COLO829 (cell line): ENCODE measurements at regions not wholly inside any gene's neighbourhood (a gene's known extent, or its start where the extent isn't known, plus 50 kb on each side); places are given as distances from the start of the nearest gene placed in this dataset.
"Not testable (repeated sequence)": the region's sequence is repeated elsewhere in the genome, so short reads cannot be mapped to it uniquely, and the experiment has no call there.

Source experiments
- DNase-seq: peaks from one replicate; pipeline ENCODE4 v3.0.0; 2012; ENCODE audit warnings: low spot score

DNA sequence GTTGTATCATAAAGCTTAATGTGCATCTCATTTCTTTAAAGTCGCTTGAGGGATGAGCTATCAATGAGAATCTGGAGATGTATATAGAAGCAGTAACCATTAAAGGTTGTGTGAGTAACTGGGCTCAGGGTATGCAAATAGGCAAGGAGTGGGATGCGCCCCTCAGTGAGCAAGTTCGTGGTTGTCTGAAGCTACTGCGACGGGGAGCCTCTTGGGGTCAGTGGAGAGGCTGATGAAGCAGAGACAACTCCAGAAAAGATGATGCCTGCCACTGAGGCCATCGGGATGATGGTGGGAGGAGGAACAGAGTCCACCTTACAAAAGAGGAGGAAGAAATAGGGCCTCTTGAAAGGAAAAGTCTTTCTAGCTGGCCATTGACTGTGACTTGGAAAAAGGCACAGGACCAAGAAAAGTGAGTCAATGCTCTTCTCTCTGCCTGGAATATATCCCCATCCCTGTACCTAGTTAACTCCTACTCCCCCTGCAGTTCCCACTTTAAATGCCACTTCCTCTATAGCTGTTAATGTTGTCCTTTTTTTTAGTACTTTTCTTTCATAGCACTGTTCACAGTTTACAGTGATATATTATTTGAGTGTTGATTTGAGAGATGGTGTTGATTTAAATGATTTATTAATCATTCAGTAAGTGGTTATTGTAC is 51.4 kb upstream of the LSM6 start:
- DNase-seq, result no peak

DNA sequence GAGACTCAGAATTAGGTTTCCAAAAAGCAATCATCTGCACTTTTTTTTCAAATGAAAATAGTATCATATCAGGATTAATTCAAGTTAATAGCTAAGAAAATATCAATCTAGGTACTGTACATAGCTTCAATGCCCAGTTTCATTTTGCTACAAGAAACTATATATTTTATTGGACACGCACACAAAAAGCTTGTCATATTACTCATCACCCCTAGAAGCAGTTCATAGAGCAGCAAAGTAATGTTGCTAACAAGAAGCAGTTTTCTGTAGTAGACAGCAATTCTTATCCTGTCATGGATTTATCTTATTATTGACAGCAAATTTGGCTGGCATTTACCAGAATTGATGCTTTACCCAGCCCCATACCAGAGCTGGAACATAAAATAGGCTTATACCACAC is 52.3 kb upstream of the LSM6 start:
- no peak for DNase-seq

DNA sequence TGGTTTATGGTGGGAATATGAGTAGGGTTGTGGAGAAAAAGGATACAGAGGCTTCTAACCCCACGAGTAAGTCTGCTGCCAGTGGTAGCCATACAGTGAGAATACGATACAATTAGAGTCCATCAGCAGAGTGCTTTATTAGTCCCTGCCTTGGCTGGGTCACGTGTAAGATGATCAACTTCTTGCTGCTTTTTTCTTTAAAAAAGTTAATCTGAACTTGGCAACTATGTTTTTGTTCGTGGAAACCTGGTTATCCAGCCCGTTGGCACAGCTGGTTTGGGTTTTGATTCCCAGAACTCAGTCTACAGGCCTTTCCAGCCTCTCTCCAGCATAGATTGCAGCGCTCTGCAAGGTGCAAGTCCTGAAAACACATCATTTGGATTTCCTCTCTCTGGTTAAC is 53.1 kb upstream of the LSM6 start:
- no peak for DNase-seq

DNA sequence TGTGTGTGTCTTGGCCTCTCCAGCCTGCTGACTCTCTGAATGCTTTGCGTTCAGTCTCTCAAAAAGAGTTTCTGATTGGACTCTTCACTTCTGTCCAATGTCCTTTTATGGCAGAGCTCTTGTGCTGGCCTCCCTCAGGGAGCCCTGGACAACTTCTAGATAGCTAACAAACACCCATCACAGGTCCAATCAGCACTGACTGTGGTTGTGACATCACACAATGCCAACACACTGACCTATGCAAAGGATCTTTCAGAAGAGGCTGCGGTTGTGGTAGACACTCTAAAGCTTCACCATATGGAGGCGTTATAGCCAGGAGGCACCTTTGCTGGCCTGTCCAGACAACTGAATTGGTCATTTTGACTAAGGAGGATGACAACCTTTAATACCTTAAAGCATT is 53.8 kb upstream of the LSM6 start:
- no peak for DNase-seq

DNA sequence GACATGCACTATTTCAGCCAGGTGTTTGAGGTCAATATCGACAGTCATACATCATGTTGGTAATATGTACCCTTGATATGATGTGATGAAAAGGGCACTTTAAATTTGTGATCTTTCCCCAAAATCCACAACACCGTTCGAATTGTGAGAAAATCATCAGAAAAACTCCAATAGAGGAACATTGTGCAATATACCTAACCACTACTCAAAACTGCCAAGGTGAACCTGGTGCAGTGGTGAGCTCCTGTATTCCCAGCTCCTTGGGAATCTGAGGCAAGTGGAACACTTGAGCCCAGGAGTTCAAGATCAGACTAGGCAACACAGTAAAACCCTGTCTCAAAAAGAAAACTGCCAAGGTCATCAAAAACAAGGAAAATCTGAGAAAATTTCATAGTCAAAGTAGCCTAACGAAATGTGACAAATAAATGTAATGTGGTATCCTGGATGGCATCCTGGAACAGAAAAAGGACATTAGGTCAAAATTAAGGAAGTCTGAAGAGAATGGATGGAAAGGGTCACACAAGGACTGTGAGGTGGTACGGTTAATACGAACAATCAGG is 55.6 kb upstream of the LSM6 start:
- no peak for DNase-seq

DNA sequence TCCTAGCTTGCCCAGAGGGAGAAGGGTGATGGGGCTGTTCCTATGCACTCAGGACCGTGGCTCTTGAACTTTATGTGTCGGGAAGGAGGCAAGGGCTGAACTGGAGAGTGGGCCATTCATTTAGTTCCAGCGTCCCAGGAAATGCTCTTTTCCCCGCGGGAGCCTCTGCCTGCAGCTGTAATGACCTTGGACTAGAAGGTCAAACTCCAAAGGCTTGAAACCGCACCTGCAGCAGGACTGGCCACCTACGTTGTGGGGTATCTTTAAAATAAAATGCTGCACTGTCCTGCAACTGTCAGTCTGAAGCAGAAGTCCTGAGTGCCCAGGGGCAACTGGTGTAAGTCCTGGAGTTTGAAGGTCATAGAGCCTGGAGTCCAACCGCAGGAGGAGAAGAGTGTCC is 61.5 kb upstream of the LSM6 start:
- DNase-seq, result no peak

DNA sequence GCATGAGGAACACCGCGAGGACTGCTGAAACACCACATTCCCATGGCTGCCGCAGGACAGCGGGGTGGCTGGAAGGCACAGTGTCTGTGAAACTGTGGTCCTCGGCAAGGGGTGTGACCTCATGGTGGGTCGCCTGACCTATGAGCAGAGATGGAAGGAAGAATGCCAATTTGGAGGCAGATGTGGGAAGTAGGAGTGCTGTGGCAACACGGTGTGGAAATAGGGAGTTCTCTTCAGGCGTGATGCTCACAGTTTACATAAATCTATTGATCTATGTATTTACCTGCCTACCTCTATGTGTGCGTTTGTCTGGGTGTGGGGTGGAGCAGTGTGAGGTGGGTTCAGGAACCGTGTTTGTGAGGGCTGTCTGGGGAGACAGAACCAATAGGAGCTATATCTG is 62.3 kb upstream of the LSM6 start:
- no peak for DNase-seq

DNA sequence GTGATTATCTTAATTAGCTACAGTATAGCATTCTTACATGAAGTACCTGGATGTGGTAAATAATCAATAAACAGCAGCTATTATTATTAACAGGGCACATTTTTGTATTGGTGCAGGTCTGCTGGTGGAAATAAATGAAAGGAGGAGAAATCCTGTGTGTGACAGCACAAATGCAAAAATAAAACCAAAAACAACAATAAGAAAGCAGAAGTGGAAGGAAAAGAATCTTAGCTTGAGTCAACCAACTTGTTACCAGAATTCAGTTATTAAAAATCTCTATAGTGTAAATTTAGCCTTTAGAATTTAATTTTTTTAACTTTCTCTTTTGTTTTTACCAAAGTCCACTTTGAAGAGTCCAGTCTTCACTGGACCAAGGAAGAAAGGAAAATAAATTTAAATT is 63.1 kb upstream of the LSM6 start:
- DNase-seq, result no peak

DNA sequence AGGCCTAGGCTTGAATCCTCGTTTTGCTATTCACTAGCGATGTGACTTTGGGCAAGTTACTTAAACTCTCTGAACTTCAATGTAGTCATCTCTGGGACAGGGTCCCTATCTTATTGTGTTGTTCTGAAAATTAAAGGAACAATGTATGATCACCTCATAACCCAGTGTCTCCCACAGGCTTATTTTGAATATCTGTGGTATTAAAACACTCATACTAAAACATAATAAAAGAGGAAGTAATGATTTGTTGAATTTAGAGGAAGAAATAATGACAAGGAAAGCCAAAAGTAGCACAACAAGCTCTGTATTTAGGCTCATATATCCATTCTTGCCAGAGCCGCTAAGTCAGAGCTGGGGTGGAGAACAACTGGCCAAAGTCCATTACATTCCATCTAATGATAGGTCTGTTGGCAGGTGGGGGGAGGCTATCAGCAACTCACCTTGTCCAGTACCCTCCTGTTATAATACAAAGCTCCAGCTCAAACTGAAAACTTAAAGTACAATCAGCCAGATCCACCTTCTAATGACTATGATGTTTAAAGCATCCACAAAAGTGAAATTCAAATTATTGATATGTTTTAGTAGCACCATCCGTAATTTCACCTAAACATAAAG is 64.5 kb upstream of the LSM6 start:
- DNase-seq, result no peak

DNA sequence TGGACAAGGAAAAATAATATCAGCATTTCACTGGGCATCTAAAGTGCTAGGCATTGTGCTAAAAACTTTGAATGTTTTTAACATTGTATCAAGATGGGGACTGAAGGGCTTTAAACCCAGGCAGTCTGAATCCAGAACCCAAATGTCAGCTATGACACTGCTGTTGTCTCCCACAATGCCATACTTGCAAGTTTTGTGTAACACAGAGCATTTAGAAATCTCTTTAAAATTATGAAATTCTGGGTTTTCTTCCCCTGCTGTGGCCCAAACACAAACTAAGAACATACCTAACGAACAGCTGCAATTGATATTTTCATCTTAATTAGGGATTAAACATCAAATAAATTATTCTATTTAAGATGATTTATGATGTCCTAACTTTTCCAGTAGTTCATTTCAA is 66.8 kb upstream of the LSM6 start:
- DNase-seq, result no peak

DNA sequence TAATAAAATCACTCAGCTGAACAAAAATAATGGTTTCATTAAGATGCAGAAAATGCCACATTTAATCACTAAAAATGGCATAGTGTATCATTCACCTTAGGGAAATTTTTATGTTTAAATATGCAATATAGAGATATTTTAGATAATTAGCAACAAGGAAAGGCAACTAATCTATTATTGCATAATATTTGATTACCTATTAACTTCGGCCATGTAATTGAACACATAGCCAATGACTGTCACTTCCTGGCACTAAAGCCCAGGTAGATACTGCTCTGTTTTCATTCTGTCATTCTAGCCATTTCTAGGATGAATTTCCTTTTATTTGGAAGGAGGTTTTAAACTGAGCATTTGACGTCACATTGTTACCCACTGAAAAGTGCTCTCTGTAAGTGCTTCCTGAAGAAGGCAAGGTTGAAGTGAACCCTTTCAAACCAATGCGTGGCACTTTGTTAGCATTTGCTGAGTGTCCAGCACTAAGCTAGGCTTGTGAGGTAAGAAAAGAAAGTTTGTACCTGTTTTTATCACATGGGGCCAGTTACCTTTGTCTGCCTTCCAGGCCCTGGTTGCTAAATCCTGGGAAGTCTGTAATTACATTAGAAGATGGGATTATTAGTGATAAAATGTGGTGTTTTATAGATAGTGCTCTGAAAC is 67.8 kb upstream of the LSM6 start:
- DNase-seq, result no peak

DNA sequence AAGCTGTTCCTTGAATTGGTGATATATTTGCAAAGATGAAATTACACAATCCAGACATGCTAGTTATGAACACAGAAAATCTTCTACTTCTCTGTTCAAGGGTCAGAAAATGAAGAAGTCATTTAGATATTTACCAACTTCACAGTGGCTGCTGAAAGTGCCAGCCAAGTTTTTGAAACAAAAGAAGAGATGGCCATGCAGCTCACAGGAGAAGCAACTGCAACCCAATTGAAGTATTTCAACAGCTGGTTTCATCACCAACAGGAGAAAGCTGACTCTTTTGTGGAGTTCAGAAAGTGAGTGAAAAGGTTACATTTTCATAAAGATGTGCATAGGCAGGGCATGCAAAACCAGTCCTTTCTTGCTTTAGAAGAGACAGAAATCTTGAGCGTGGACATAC is 70.1 kb upstream of the LSM6 start:
- no peak for DNase-seq

DNA sequence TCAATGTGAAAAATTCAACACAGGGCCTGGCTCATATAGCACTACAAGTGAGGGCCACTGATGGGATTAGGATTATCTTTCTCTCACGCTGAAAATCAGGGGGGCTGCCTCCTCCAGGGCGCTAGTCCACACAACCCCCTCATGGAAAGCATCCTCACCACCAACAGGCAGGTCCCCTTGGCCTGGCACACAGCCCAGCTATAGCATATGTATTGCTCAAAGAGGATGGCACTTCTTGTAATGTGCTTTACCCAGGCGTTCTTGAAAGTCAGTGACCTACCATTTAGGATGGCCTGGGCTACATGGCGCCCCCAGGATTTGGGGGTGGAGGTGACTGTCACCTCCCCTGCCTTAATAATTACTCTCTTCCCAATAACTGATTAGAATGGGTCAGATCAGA is 71.0 kb upstream of the LSM6 start:
- DNase-seq, result no peak

DNA sequence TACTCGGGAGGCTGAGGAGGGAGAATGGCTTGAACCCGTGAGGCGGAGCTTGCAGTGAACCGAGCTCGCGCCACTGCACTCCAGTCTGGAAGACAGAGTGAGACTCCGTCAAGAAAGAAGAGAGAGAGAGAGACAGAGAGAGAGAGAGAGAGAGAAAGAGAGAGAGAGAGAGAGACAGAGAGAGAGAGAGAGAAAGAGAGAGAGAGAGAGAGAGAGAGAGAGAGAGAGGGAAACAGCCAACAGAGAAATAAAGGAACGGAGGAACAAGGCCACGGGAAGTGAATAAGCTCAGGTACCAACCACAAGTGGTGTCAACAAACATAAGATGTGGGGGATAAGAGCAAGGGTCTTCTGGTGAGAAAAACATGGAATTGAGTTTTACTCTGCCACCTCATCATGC is 71.5 kb upstream of the LSM6 start:
- not testable (repeated sequence) for DNase-seq

DNA sequence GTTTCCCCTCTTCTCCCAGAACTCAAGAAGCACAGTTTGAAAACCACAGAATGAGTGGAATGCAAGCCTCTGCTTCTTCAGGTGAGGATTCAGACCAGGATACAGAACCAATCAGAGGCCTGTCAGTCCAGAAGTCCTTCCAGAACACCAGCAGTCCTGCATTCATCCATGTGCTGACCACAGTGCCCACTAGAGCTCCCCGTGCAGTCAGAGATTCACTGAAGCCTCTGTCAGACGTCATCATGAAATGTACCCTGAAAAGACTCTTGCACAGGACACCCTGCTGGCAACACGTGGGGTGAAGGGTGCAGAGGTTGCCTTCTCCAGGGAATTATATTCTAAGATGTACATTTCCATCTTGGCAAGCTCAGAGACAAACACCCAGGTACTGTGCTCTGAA is 75.9 kb upstream of the LSM6 start:
- DNase-seq, result no peak

DNA sequence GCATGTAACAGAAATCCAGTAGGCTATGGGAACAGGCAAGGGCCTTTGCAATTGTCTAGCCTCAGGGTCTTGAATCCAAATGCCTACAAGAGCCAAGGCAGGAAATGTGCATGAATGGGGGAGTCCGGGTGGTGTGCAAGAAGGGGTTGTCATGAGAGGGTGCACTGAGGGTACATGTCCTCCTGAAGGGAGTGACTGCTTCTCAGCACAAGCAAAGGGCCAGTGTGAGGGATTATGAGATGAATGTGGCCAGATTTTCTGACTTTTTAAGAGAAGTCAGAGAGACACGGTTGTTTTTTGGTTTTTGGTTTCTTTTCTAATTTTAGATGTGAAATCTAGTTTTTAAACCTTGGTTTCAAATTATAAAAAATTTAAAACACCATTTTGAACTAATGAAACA is 76.5 kb upstream of the LSM6 start:
- no peak for DNase-seq

DNA sequence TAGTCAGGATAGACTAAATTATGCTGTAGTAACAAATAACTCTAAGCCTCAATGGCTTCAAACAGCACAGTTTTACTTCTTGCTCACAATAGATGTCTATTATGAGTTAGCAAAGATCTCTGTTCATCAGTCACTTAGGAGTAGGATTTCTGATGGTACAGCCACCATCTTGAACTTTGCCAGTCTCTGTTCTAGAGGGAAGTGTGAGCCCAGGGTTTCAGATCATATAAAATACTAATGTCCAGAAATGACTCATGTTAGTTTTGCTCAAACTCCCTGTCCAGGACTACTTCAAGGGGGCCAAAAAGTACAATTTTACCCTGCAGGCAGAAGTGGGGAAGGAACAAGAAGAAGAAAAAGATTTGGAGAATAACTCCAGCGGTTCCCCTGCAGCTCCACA is 77.1 kb upstream of the LSM6 start:
- DNase-seq, result no peak

DNA sequence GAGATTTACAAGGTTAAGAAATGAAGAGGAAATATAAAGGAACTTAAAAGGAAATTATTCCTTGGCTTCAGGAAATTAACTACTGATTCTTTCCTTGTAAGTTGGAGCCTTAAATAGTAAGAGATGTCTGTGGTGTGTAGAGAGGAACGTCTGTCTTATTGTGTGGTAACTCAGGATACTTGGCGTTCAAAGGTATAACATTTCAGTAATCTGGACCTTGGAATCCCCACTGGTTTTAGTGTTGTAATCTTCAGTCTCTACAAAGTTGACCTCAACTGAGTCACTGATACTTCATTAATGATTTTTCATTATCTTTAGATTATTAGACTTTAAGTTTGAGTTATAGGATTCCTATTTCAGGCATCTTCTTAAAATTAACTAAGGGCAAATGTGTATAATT is 79.1 kb upstream of the LSM6 start:
- DNase-seq, result no peak

DNA sequence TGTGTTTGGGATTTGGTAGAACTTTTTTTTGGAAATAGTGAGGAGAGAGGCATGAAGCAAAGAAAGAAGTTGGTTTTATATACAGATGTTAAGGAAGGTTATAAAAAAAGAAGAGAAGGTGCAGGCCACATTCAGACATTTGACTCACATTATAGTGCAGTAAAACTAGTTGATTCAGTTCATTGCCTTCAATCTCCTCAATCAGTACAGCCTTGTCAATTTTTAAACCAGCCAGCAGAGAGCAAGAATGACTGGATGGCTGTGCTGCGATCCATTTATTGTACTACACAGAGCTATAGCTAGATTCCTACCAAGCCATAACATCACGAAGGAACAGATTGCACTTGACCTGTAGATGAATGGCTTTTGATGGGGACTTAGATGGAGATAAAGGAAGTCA is 79.7 kb upstream of the LSM6 start:
- DNase-seq, result no peak

DNA sequence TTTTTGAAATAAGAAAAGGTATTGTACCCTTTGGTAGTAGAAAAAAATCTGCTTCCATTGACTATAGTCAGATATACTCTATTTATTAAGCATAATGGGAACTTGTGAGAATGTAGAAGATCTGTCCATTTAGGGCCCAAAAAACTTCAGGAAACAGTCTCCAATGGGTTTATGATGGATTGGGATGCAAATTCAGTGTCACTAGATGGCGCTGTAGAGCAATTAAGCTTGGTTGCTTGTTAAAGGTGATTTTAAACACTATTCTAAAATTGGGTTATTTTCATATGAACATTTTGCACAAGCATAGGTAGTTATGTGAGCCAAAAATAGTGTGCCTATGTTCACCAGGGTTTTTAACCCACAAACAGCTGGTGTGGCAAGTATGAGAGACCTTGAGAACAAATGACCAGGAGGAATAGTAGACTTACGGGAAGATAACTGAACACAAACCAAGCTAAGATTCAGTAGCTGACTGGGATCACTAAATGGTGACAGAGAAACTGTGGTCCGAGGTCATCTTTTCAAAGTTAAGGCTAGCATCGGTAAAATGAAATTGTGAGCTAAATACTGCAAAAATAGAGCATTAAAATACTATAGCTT is 80.3 kb upstream of the LSM6 start:
- peak; percentile 56 for DNase-seq

DNA sequence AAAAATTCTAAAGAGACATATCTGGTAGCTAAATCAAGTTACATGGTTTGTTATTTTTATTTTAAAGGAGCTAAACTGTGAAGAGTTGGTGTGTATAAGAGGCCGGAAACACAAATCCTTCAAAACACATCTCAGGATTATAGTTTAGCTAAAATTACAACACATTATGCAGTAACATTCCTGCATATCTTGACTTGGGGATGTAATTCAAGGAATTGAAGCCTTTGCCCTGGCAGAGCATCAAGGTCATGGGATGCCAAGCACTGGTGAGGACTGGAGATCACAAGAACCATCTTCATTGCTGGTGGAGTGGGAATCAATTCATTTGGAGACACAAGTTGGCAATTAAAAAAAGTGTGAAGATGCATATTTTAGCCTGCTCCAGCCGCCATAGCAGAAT is 86.8 kb upstream of the LSM6 start:
- no peak for DNase-seq

DNA sequence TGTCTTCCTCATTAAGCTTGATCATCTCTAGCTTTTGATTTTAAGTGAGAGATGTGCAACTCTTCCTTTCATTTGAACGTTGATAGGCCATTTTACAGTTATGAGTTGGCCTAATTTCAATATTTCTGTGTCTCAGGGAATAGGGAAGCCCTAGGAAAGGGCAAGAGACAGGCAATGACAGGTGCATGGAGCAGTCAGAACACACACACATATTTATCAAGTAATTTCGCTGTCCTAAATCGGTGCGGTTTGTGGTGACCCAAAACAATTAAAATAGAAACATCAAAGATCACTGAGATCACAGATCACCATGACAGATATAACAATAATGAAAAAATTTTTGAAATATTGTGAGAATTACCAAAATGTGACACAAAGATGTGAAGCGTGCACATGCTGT is 87.7 kb upstream of the LSM6 start:
- DNase-seq, result no peak

DNA sequence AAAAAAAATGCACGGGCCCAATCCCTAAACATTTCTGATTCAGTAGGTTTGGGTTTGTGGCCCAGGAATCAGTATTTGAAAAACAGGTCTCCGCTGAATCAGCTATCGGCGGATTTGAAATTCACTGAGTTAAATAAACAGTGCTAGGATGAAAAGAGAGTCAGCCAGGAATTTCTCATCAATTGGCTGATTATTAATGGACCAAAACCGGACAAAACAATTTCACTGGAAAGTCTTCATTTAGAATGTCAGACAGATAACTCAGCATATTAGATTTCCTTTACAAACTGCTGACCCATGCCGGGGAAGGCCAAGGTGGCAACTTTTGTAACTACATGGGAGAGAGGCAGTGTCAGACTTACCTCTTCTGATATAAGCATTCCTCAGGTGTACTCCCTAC is 99.4 kb upstream of the LSM6 start:
- DNase-seq, result no peak
